Fibroblast of skin of abdomen (primary cell): ENCODE measurements at regions not wholly inside any gene's neighbourhood (a gene's known extent, or its start where the extent isn't known, plus 50 kb on each side); places are given as distances from the start of the nearest gene placed in this dataset.

Source experiments
- DNase-seq: peaks from one replicate; pipeline ENCODE4 v3.0.0-alpha.2; 2013

- DNase-seq = no peak
These were observed 257.3 kb upstream of the IGF1R start for GRCh38 chr15:98390946-98391530.

DNA sequence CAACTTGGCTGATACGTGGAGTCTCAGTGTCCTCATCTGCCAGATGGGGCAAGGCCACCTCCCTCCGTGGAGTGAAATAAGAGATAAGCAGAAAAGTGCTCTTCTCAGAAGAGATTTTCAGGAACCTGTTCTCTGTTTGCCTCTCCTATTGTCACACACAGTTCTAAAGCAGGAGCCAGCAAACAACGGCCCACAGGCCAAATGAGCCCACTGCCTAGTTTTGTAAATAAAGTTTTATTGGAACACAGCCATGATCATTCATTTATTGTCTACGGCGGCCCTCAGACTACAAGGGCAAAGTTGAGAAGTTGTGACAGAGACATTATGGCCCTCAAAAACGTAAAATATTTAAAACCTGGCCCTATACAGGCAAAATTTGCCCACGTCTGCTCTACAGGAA lies 256.8 kb upstream of the IGF1R start:
- no peak for DNase-seq

DNA sequence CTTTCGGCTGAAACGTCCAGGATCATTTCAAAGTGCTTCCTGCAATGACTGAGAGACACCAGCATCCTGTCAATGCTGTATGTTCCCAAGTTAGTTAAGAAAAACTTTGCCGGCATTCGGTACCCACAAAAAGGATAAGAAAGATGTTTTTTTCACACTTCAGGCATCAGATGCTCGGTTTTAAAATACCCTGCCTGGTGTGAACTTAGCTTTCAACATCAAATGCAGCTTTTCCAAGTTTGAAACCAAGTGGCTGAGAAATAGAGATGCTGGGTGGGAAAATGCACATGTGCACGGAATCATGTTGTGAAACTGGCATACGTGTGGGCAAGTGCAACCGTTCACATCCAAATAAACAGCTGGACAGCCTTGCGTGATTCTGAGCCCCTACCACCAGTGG lies 254.9 kb upstream of the IGF1R start:
- no peak for DNase-seq

- DNase-seq = no peak
These were observed 253.8 kb upstream of the IGF1R start for GRCh38 chr15:98394546-98394945.

GRCh38 chr15:98395974-98396610 lies 252.2 kb upstream of the IGF1R start:
- DNase-seq = no peak

DNA sequence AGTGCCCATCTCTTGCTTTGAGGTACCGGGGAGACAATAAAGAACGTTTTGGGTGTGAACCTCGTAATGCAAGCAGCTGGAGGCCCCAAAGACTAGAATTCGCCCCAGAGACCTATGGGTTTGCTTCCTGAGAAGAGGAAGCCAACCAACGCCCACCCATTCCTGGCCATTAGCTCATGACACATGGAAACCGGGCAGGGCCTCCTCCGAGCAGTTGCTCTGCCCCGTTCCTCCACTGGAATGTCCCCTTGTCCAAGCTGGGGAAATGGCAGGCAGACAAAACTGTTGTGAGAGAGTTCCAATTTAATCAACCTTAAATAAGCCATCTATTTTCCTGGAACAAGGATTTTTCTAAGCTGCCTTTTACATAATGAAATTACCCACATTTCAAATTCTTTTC lies 250.9 kb upstream of the IGF1R start:
- DNase-seq = no peak

GRCh38 chr15:98398056-98398455 lies 250.3 kb upstream of the IGF1R start:
- no peak for DNase-seq

GRCh38 chr15:98398886-98399285 lies 249.5 kb upstream of the IGF1R start:
- DNase-seq = no peak

GRCh38 chr15:98400120-98400519 lies 248.2 kb upstream of the IGF1R start:
- no peak for DNase-seq

DNA sequence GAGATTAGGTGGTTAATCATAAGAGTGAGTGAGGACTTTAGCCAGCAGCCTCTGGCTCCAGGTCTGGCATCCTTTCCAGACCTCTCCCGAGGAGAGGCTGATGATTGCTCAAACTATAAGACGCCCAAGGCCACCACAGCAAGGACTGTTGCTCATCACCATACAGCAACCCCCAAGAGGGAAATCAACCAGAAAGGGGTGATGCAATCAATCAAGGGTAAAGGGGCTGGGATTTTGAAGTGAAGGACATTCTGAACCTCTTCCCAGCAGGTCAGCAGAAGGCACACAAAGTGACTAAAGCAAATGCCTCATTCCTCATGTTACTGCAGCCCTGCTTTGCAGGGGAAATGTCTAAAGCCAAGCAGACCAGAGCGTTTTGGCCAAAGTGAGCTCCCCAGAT lies 247.3 kb upstream of the IGF1R start:
- DNase-seq = no peak

DNA sequence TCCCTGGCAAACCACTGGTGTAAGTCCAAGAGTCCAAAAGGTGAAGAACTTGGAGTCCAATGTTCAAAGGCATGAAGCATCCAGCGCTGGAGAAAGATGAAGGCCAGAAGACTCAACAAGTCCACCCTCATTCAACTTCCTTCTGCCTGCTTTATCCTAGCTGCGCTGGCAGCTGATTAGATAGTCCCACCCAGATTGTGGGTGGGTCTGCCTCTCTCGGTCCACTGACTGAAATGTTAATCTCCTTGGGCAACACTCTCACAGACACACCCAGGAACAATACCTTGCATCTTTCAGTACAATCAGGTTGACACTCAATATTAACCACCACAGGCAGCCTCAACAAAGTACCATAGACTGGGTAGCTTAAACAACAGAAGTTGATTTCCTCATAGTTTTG lies 245.9 kb upstream of the IGF1R start:
- DNase-seq = no peak

DNA sequence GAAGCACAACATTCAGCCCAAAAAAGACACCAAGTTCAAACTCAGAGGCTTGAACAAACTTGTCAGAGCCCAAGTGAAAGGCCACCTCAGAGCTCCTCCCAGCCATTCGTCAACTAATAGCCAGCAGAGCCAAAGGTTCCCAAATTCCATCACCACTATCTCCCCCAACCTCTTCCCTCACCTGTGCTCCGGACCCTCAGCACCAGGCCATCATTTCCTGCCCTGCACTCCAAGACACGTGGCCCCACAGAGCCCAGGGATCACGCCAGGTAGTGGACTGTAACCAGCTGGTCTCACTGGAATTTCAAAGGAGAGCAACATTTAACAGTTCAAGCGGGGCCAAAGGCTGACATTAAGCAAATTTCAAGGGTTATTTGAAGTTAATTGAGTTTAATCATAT lies 245.2 kb upstream of the IGF1R start:
- DNase-seq = no peak

- DNase-seq = no peak
These were observed 244.8 kb upstream of the IGF1R start for GRCh38 chr15:98403569-98403968.

GRCh38 chr15:98405013-98405412 lies 243.3 kb upstream of the IGF1R start:
- DNase-seq = no peak

DNA sequence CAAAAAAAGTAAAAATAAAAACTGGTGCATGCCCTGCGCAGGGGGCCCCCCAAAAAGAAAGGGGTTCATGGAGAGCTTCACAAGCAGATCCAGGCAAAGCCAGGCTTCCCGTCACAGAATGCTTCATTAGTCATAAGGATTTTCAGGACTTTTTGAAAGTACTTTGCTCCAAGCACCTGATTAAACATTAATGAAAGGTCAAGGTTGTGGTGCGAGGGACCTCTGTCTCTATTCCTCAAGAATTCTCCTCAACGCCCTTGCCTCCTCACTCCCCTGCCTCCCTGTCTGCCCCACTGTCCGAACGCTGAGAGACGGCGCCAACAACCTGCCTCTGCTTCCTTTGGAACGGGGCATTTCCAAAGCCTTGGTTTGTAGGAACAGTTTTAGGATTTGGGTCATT lies 240.1 kb upstream of the IGF1R start:
- no peak for DNase-seq

DNA sequence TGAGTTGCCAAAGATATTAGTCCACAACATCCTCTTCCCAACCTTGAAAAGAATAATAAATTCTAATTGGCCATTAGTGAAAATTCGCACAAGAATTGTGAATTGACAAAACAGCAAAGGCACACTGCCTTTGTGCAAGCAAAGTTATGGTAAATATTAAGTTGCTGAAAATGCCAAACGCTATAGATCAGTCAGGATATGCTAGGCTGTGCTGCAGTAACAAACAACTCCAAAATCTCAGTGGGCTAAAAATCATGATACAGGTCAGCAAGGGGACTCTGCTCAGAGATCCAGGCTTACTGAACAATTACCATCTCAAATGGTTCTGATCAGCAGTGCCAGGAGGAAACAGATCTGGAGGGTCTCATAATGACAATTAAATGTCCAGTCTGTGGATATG lies 238.0 kb upstream of the IGF1R start:
- DNase-seq = no peak

- no peak for DNase-seq
These were observed 235.5 kb upstream of the IGF1R start for GRCh38 chr15:98412852-98413251.

DNA sequence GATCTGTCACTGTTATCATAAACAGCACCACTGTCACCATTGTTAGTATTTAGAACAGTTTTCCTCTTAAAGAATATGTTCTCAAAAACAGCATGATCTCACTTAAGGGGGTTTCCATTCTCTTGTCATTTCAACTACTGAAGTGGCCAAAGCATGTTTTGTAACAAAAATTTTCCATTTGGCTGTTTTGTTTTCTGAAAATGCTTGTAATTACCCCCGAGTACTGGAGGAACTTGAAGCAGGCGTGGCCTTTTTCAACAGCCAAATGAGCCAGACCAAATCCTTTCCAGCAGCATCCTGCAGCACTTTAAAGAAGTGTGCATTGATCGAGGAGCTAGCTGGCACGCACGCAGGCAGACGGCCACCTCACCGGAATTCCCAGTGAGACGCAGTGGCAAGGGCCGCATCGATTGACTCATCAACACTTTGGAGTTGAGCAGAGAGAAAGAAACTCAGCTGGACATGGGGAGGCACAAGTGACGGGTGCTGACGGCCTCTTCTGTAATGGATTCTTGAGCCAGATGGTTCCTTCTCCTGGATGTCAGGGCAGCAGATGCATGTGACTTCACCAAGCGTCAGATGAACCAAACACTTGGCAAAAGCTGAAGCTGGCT lies 234.3 kb upstream of the IGF1R start:
- DNase-seq = no peak

- DNase-seq = no peak
These were observed 232.0 kb upstream of the IGF1R start for GRCh38 chr15:98416222-98416855.

- DNase-seq = no peak
These were observed 231.0 kb upstream of the IGF1R start for GRCh38 chr15:98417346-98417745.

DNA sequence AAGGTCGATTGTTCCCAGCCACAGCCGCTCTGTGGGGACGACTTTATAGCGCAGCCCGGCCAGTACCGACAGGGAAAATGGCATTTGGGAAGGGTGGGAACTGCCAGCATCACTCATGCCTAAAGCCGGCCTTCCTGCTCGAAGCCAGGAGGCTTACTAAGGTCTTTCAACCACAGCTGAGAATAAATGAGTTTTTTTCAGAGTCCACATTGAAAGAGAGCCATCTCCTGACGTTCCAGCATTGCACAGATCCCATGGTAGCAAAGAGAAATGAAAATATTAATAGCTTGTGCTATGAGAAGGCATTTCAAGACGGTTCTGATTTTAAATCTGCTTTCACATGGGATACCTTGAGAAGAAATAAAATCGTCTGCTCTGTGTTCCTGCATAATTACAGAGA lies 230.2 kb upstream of the IGF1R start:
- no peak for DNase-seq

- DNase-seq = no peak
These were observed 229.1 kb upstream of the IGF1R start for GRCh38 chr15:98419173-98419780.

DNA sequence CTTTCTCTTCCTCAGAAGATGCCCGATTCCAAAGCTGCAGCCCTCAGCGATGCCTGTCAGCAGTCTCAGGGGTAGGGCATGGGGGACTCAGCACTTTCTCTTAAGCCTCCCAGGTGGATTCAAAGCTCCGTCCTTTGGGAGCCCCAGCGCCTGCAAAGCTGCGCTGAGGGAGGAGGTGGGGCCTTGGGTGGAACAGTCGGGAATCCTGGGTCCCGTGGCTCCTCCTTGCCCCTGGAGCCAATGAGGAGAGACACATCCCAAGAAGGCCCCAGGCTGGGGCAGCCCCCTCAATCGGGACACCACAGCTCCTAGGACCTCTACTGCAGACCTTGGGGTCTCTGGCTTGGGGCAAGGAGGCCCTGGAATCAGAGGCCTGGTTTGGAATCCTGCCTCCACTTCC lies 227.5 kb upstream of the IGF1R start:
- DNase-seq = no peak
